Neural progenitor cell (in vitro differentiated cells): ENCODE measurements at regions not wholly inside any gene's neighbourhood (a gene's known extent, or its start where the extent isn't known, plus 50 kb on each side); places are given as distances from the start of the nearest gene placed in this dataset.

Experiments used
- DNase-seq: peaks from one replicate; pipeline ENCODE4 v3.0.0-alpha.2; 2016; ENCODE audit warnings: low spot score
- H2AFZ ChIP-seq: fragments of 200-600 bp; sonication (generic); replicated peaks from 2 replicates; pipeline ENCODE4 v1.6.1; 2016; ENCODE audit warnings: antibody characterized with exemption
- H3F3A ChIP-seq: fragments of 200-600 bp; sonication (generic); 2 replicates; pipeline ENCODE4 v1.6.1; 2016; ENCODE audit warnings: antibody characterized with exemption, low read depth
- H3K27ac ChIP-seq: fragments of 200-600 bp; sonication (generic); 2 replicates; pipeline ENCODE4 v1.5.1; 2016; ENCODE audit warnings: mild to moderate bottlenecking
- H3K27me3 ChIP-seq: fragments of 200-600 bp; sonication (generic); 2 replicates; pipeline ENCODE4 v1.6.1; 2016; ENCODE audit warnings: mild to moderate bottlenecking, moderate library complexity
- H3K36me3 ChIP-seq: fragments of 200-600 bp; sonication (generic); 2 replicates; pipeline ENCODE4 v1.5.1; 2016
- H3K4me1 ChIP-seq: fragments of 200-600 bp; sonication (generic); 2 replicates; pipeline ENCODE4 v1.6.1; 2016; ENCODE audit warnings: mixed run types
- H3K4me2 ChIP-seq: fragments of 200-600 bp; sonication (generic); 2 replicates; pipeline ENCODE4 v1.6.1; 2016
- H3K4me3 ChIP-seq: fragments of 200-600 bp; sonication (generic); 2 replicates; pipeline ENCODE4 v1.5.1; 2016
- H3K79me2 ChIP-seq: fragments of 200-600 bp; sonication (generic); 2 replicates; pipeline ENCODE4 v1.6.1; 2016; ENCODE audit warnings: low read depth
- H3K9ac ChIP-seq: fragments of 200-600 bp; sonication (generic); 2 replicates; pipeline ENCODE4 v1.6.1; 2016
- H3K9me3 ChIP-seq: fragments of 200-600 bp; sonication (generic); 2 replicates; pipeline ENCODE4 v1.5.1; 2016; ENCODE audit warnings: low read depth
- H4K20me1 ChIP-seq: fragments of 200-600 bp; sonication (generic); 2 replicates; pipeline ENCODE4 v1.6.1; 2016; ENCODE audit warnings: low read depth
- H3K27ac Mint-ChIP-seq: 3 replicates; pipeline ENCODE4 v1.8.0; 2021; ENCODE audit warnings: mixed read lengths
- H3K27me3 Mint-ChIP-seq: 2 replicates; pipeline ENCODE4 v1.8.0; 2022; ENCODE audit warnings: low read depth, mild to moderate bottlenecking, inconsistent platforms, moderate library complexity, mixed read lengths; ENCODE audit not compliant: insufficient read depth
- H3K36me3 Mint-ChIP-seq: 3 replicates; pipeline ENCODE4 v1.8.0; 2021; ENCODE audit warnings: mixed read lengths
- H3K4me1 Mint-ChIP-seq: 3 replicates; pipeline ENCODE4 v1.8.0; 2021; ENCODE audit warnings: mixed read lengths
- H3K4me3 Mint-ChIP-seq: 3 replicates; pipeline ENCODE4 v1.8.0; 2021; ENCODE audit warnings: mild to moderate bottlenecking, moderate library complexity, mixed read lengths
- H3K9me3 Mint-ChIP-seq: 3 replicates; pipeline ENCODE4 v1.8.0; 2020; ENCODE audit warnings: mixed read lengths
- EZH2 ChIP-seq: fragments of 200-600 bp; sonication (generic); IDR thresholded peaks from 2 replicates; pipeline ENCODE4 v1.6.1; 2017; ENCODE audit warnings: antibody characterized with exemption, mild to moderate bottlenecking, moderate library complexity
- EZH2phosphoT487 ChIP-seq: fragments of 200-600 bp; sonication (generic); IDR thresholded peaks from 2 replicates; pipeline ENCODE4 v1.6.1; 2017; ENCODE audit warnings: antibody characterized with exemption
- TF ChIP-seq, protein P1 (sequence below): fragments of 200-600 bp; sonication (generic); IDR thresholded peaks from 2 replicates; pipeline ENCODE4 v1.5.1; 2017; ENCODE audit warnings: antibody characterized with exemption, mild to moderate bottlenecking

DNA sequence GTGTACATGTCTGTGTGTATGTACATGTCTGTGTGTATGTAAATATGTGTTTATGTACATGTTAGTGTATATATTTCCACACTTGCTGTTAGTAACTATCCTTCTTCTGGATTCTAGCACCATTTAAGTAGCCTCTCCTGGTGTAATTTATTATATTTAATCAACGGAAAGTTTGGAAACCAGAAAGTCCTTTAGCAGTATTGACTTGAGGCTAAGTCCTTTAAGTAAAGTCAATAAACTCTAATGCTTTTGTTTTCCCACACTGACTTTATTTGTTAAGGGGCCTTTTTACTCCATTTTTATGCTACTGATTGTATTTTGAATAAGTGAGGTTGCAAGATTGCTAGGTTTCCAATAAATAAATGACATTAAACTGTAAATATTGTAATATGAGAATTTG, 876.4 kb upstream of the SEL1L start:
- Histone ChIP-seq H3K4me1 (peaks cover 6% of the 10 kb centered on the region), H3K79me2 (no peaks in the 10 kb centered on the region), H3K27me3 (no peaks in the 10 kb centered on the region), H3K4me3 (no peak overlapping the region), H3K36me3 (no peaks in the 10 kb centered on the region), H3K9me3 (no peaks in the 10 kb centered on the region), H4K20me1 (no peaks in the 10 kb centered on the region), H3K27ac (no peak overlapping the region), H3K9ac (no peak overlapping the region), H3F3A (no peaks in the 10 kb centered on the region), H3K4me2 (no peak overlapping the region), H2AFZ (no peak overlapping the region)
- Mint-ChIP-seq H3K9me3 (no peaks in the 10 kb centered on the region), H3K4me1 (no peaks in the 10 kb centered on the region), H3K27me3 (peaks cover 4% of the 10 kb centered on the region), H3K36me3 (no peaks in the 10 kb centered on the region), H3K27ac (no peak overlapping the region), H3K4me3 (no peak overlapping the region)
- DNase-seq: no peak
- TF ChIP-seq EZH2phosphoT487: no peak
- TF ChIP-seq, protein P1, sequence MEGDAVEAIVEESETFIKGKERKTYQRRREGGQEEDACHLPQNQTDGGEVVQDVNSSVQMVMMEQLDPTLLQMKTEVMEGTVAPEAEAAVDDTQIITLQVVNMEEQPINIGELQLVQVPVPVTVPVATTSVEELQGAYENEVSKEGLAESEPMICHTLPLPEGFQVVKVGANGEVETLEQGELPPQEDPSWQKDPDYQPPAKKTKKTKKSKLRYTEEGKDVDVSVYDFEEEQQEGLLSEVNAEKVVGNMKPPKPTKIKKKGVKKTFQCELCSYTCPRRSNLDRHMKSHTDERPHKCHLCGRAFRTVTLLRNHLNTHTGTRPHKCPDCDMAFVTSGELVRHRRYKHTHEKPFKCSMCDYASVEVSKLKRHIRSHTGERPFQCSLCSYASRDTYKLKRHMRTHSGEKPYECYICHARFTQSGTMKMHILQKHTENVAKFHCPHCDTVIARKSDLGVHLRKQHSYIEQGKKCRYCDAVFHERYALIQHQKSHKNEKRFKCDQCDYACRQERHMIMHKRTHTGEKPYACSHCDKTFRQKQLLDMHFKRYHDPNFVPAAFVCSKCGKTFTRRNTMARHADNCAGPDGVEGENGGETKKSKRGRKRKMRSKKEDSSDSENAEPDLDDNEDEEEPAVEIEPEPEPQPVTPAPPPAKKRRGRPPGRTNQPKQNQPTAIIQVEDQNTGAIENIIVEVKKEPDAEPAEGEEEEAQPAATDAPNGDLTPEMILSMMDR: no peak

DNA sequence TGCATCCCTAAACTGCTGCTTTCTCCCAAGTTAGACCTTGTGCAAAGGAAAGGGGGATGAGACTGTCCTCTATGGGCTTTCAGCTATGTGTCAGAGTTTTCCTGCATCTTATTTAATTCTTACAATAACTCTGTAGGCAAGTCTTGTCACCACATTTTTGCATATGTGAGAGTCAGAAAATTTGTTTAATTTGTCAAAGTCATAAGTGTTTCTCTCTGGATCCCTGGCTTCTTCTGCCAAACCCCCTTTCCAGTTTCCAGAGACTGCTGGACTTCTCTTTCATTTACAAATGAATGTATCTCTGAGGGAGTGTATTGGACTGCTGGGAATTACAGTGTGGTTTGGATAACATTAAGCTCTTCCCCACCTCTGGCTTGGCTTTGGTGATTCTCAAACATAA, 877.6 kb upstream of the SEL1L start:
- peaks cover 4% of the 10 kb centered on the region for H3K27me3 Mint-ChIP-seq
- H3K27ac Mint-ChIP-seq: no peak overlapping the region
- no peaks in the 10 kb centered on the region for H4K20me1 ChIP-seq

DNA sequence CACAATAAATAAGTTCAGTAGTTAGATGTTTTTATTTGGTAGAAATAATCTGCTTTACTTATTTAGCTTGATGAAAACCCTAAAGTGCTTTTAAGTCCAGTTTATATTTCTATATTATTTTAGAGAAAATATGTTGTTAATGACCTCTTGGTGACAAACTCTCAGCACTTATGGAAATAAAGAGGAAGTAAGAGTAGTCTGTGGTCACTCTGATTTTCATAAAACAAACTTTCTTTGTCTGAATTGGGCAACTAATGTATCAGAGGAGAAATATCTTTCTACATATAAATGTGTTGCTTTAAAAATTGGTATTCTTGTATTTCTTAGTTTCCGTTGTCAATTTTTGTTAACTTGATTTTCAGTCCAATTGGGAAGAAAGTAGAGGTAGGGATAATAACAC, 878.9 kb upstream of the SEL1L start:
- H3F3A ChIP-seq: no peaks in the 10 kb centered on the region
- H3K27ac ChIP-seq: no peak overlapping the region
- no peak for DNase-seq
- peaks cover 4% of the 10 kb centered on the region for H3K27me3 Mint-ChIP-seq
- H3K36me3 ChIP-seq: no peaks in the 10 kb centered on the region
- no peak overlapping the region for H2AFZ ChIP-seq
- no peak for TF ChIP-seq EZH2
- TF ChIP-seq EZH2phosphoT487: no peak
- TF ChIP-seq, protein P1: no peak
- H3K4me3 Mint-ChIP-seq: no peak overlapping the region
- H3K9ac ChIP-seq: no peak overlapping the region
- no peaks in the 10 kb centered on the region for H3K4me1 Mint-ChIP-seq
- H4K20me1 ChIP-seq: no peaks in the 10 kb centered on the region
- no peaks in the 10 kb centered on the region for H3K36me3 Mint-ChIP-seq
- peaks cover 6% of the 10 kb centered on the region for H3K4me1 ChIP-seq
- no peaks in the 10 kb centered on the region for H3K79me2 ChIP-seq
- H3K27me3 ChIP-seq: no peaks in the 10 kb centered on the region
- no peaks in the 10 kb centered on the region for H3K9me3 Mint-ChIP-seq
- H3K9me3 ChIP-seq: no peaks in the 10 kb centered on the region
- H3K4me3 ChIP-seq: no peak overlapping the region
- no peak overlapping the region for H3K4me2 ChIP-seq
- no peak overlapping the region for H3K27ac Mint-ChIP-seq

More for the DNA sequence above, 877.6 kb upstream of the SEL1L start:
- no peak overlapping the region for H3K9ac ChIP-seq
- H3K27ac ChIP-seq: no peak overlapping the region
- H3K36me3 ChIP-seq: no peaks in the 10 kb centered on the region
- H3K4me1 ChIP-seq: peaks cover 6% of the 10 kb centered on the region
- no peaks in the 10 kb centered on the region for H3K9me3 Mint-ChIP-seq
- H2AFZ ChIP-seq: no peak overlapping the region
- no peaks in the 10 kb centered on the region for H3K9me3 ChIP-seq
- no peaks in the 10 kb centered on the region for H3K27me3 ChIP-seq
- no peaks in the 10 kb centered on the region for H3K4me1 Mint-ChIP-seq
- H3F3A ChIP-seq: no peaks in the 10 kb centered on the region
- H3K4me3 ChIP-seq: no peak overlapping the region
- H3K4me2 ChIP-seq: no peak overlapping the region
- TF ChIP-seq, protein P1: no peak
- TF ChIP-seq EZH2 (no peak), EZH2phosphoT487 (no peak)
- no peaks in the 10 kb centered on the region for H3K79me2 ChIP-seq
- no peak for DNase-seq
- H3K4me3 Mint-ChIP-seq: no peak overlapping the region
- H3K36me3 Mint-ChIP-seq: no peaks in the 10 kb centered on the region
